Ureter (tissue), 1 donor: ENCODE measurements at regions not wholly inside any gene's neighbourhood (a gene's known extent, or its start where the extent isn't known, plus 50 kb on each side); places are given as distances from the start of the nearest gene placed in this dataset.

Experiments
- DNase-seq: peaks from one replicate; pipeline ENCODE4 v3.0.0-alpha.2; 2020; ENCODE audit warnings: low spot score
- donor health status: DM: yes; HTN: yes; CAD: no.

- no peak for DNase-seq
Observed at GRCh38 chr9:78860801-78861475, 564.0 kb downstream of the PSAT1 start.

- no peak for DNase-seq
Observed at GRCh38 chr9:78863531-78863930, 566.6 kb downstream of the PSAT1 start.

- no peak for DNase-seq
Observed at GRCh38 chr9:78865737-78866136, 568.8 kb downstream of the PSAT1 start.

GRCh38 chr9:78866207-78867132 is 569.5 kb downstream of the PSAT1 start:
- no peak for DNase-seq

GRCh38 chr9:78871086-78871451 is 574.1 kb downstream of the PSAT1 start:
- no peak for DNase-seq

GRCh38 chr9:78871452-78872331 is 574.8 kb downstream of the PSAT1 start:
- DNase-seq = no peak

GRCh38 chr9:78874061-78874460 is 577.1 kb downstream of the PSAT1 start:
- DNase-seq = no peak

- no peak for DNase-seq
Observed at GRCh38 chr9:78879324-78880100, 582.6 kb downstream of the PSAT1 start.

- DNase-seq = no peak
Observed at GRCh38 chr9:78881295-78881694, 584.4 kb downstream of the PSAT1 start.

- DNase-seq = no peak
Observed at GRCh38 chr9:78882481-78882880, 585.6 kb downstream of the PSAT1 start.

GRCh38 chr9:78884611-78885150 is 587.8 kb downstream of the PSAT1 start:
- no peak for DNase-seq

GRCh38 chr9:78892182-78892581 is 595.3 kb downstream of the PSAT1 start:
- no peak for DNase-seq

GRCh38 chr9:78892769-78893168 is 595.8 kb downstream of the PSAT1 start:
- DNase-seq = no peak

GRCh38 chr9:78893774-78894401 is 597.0 kb downstream of the PSAT1 start:
- no peak for DNase-seq

GRCh38 chr9:78896479-78896878 is 599.6 kb downstream of the PSAT1 start:
- DNase-seq = no peak

- no peak for DNase-seq
Observed at GRCh38 chr9:78898234-78898633, 601.3 kb downstream of the PSAT1 start.

- DNase-seq = no peak
Observed at GRCh38 chr9:78899006-78899405, 602.1 kb downstream of the PSAT1 start.

- no peak for DNase-seq
Observed at GRCh38 chr9:78900500-78900899, 603.6 kb downstream of the PSAT1 start.

- DNase-seq = no peak
Observed at GRCh38 chr9:78902051-78902450, 605.1 kb downstream of the PSAT1 start.

- no peak for DNase-seq
Observed at GRCh38 chr9:78903581-78903980, 606.7 kb downstream of the PSAT1 start.

GRCh38 chr9:78904686-78905085 is 607.8 kb downstream of the PSAT1 start:
- no peak for DNase-seq
